ENCODE measurements at regions not wholly inside any gene's neighbourhood (a gene's known extent, or its start where the extent isn't known, plus 50 kb on each side); places are given as distances from the start of the nearest gene placed in this dataset.

GRCh38 chr17:14487068-14487467 lies 186.2 kb downstream of the HS3ST3B1 start:
- Histone ChIP-seq H2BK20ac (ENCODE audit: low read length) (no peak overlapping the region), H2AK5ac (ENCODE audit: low read depth, low read length) (no peak overlapping the region), H3K4ac (replicated peaks; ENCODE audit: insufficient read length, low read depth, low read length) (no peak overlapping the region), H3K9me3 (ENCODE audit: insufficient read depth in 2 of 2, low read depth in 1 of 2, low read length in 1 of 2) (no peaks in the 10 kb centered on the region; a peak in 1 of 4 replicates), H3K27me3 (replicated peaks in 1 of 4; ENCODE audit: control insufficient read depth in 3 of 4, extremely low read depth in 1 of 4, insufficient read depth in 3 of 4, low read length in 3 of 4) (no peaks in the 10 kb centered on the region), H3K18ac (ENCODE audit: extremely low read depth, low read length) (no peak overlapping the region), H4K20me1 (replicated peaks in 1 of 2; ENCODE audit: control insufficient read depth in 1 of 2, insufficient read depth in 2 of 2, low read length in 2 of 2) (no peaks in the 10 kb centered on the region), H2BK12ac (ENCODE audit: low read depth, low read length) (no peak overlapping the region), H3K4me3 (ENCODE audit: extremely low read depth in 1 of 4, insufficient read depth in 2 of 4, low read depth in 3 of 4, low read length in 4 of 4) (no peak overlapping the region), H2BK5ac (ENCODE audit: low read depth, low read length) (no peak overlapping the region), H2BK120ac (replicated peaks; ENCODE audit: low read depth, low read length) (no peak overlapping the region), H2BK15ac (ENCODE audit: low read length) (no peak overlapping the region), H4K91ac (replicated peaks; ENCODE audit: insufficient read length, low read length) (no peak overlapping the region), H3K79me1 (ENCODE audit: low read depth, low read length) (no peaks in the 10 kb centered on the region), H4K8ac (ENCODE audit: extremely low read depth, insufficient read depth, low read length) (no peak overlapping the region), H4K5ac (ENCODE audit: insufficient read length, low read depth, low read length) (no peak overlapping the region), H3K4me2 (ENCODE audit: insufficient read depth in 1 of 2, low read depth in 2 of 2, low read length in 2 of 2) (no peak overlapping the region), H3K56ac (replicated peaks; ENCODE audit: insufficient read length, low read depth, low read length) (no peak overlapping the region), H3K27ac (ENCODE audit: low read depth, low read length) (no peak overlapping the region), H3K14ac (ENCODE audit: insufficient read length) (no peak overlapping the region), H3K9ac (replicated peaks in 1 of 4; ENCODE audit: extremely low read depth in 1 of 4, low read depth in 3 of 4, low read length in 3 of 4) (no peak overlapping the region), H3K23ac (ENCODE audit: insufficient read length) (no peak overlapping the region), H2AFZ (ENCODE audit: low read length) (no peak overlapping the region), H3K79me2 (ENCODE audit: control insufficient read depth in 1 of 2, insufficient read depth in 2 of 2, low read length in 2 of 2) (no peaks in the 10 kb centered on the region), H3K36me3 (ENCODE audit: control insufficient read depth in 2 of 4, insufficient read depth in 4 of 4, low read length in 3 of 4) (no peaks in the 10 kb centered on the region), H3K23me2 (ENCODE audit: low read depth, low read length) (no peaks in the 10 kb centered on the region), H3K4me1 (replicated peaks in 1 of 4; ENCODE audit: control insufficient read depth in 3 of 4, insufficient read depth in 4 of 4, low read length in 3 of 4) (no peaks in the 10 kb centered on the region)
- no peak for DNase-seq (ENCODE audit: low read depth in 1 of 2, low spot score in 2 of 2)
- ChIA-PET POLR2A (ENCODE audit: partially characterized antibody) (no interaction called here), CTCF (ENCODE audit: partially characterized antibody) (no interaction called here)
- WGBS, 2 experiments (ENCODE audit: extremely low coverage in 1 of 2, insufficient coverage in 1 of 2, insufficient read length in 1 of 2, insufficient replicate concordance in 2 of 2, low coverage in 1 of 2, low lambda C conversion rate in 2 of 2, missing lambda C conversion rate in 1 of 2) = 87% methylated on average over 8 of the region's 8 CpGs; no CpG with 5 or more reads in 1 of the 2 experiments
- no peak for FAIRE-seq
- TF ChIP-seq SP4 (IDR thresholded peaks at IDR 0.05; ENCODE audit: low read length) (no peak), SIRT6 (IDR thresholded peaks at IDR 0.05; ENCODE audit: low read length) (no peak), YY1 (IDR thresholded peaks at IDR 0.05; ENCODE audit: low read depth, low read length) (no peak), USF2 (IDR thresholded peaks at IDR 0.05; ENCODE audit: low read length) (no peak), PHF8 (conservative IDR thresholded peaks at IDR 0.05; ENCODE audit: low read depth, low read length) (no peak), TAF7 (optimal IDR thresholded peaks at IDR 0.05; ENCODE audit: borderline replicate concordance, low read depth, low read length) (no peak), POU5F1 (IDR thresholded peaks at IDR 0.05; ENCODE audit: low read depth, low read length) (no peak), SIN3A (conservative IDR thresholded peaks at IDR 0.05 in 1 of 2, IDR thresholded peaks at IDR 0.05 in 1 of 2; ENCODE audit: low read depth in 1 of 2, low read length in 2 of 2) (no peak), ASH2L (IDR thresholded peaks at IDR 0.05; ENCODE audit: low read length) (no peak), POLR2AphosphoS5 (IDR thresholded peaks at IDR 0.05; ENCODE audit: low read depth, low read length) (no peak), JUND (IDR thresholded peaks at IDR 0.05; ENCODE audit: low read length) (no peak), RBBP5 (IDR thresholded peaks at IDR 0.05; ENCODE audit: borderline replicate concordance, low read depth, low read length) (no peak), RAD21 (IDR thresholded peaks at IDR 0.05 in 1 of 2, conservative IDR thresholded peaks at IDR 0.05 in 1 of 2; ENCODE audit: low read depth in 2 of 2, low read length in 2 of 2) (no peak)
- TF ChIP-seq, protein P1, sequence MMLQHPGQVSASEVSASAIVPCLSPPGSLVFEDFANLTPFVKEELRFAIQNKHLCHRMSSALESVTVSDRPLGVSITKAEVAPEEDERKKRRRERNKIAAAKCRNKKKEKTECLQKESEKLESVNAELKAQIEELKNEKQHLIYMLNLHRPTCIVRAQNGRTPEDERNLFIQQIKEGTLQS (IDR thresholded peaks at IDR 0.05; ENCODE audit: insufficient read depth, low read depth, low read length) = no peak

Measured in H1 (cell line).